A673 (cell line): ENCODE measurements at regions not wholly inside any gene's neighbourhood (a gene's known extent, or its start where the extent isn't known, plus 50 kb on each side); places are given as distances from the start of the nearest gene placed in this dataset.

Source experiments
- BruUV-seq: library from RNA; stranded (reverse); fragments of 400-500 nt; replicated peaks from 2 replicates; lab custom pipeline; 2021; lab: Mats Ljungman, UMichigan
- CTCF ChIA-PET: fragments of 300-600 bp; sonication (Branson Sonifier 250); formaldehyde crosslinking; loops from one replicate; lab custom pipeline; 2022; ENCODE audit warnings: antibody characterized with exemption; lab: Charles Lee
- POLR2A ChIA-PET: fragments of 300-600 bp; sonication (Branson Sonifier 250); formaldehyde crosslinking; loops from one replicate; lab custom pipeline; 2022; ENCODE audit warnings: antibody characterized with exemption; ENCODE audit not compliant: low non-redundant PET; lab: Charles Lee
- DNase-seq: peaks from one replicate; pipeline ENCODE4 v3.0.0-alpha.2; 2015; ENCODE audit warnings: low spot score
- H3K27ac ChIP-seq: fragments of 200-600 bp; sonication (generic); 2 replicates; pipeline ENCODE4 v1.5.1; 2016; ENCODE audit warnings: mixed run types, low read depth, mild to moderate bottlenecking, mixed read lengths, antibody characterized with exemption, low read length; ENCODE audit not compliant: poor library complexity, severe bottlenecking
- H3K27me3 ChIP-seq: fragments of 200-600 bp; sonication (generic); replicated peaks from 2 replicates; pipeline ENCODE4 v1.6.1; 2017; ENCODE audit warnings: mixed run types, low read depth, mild to moderate bottlenecking, mixed read lengths, antibody characterized with exemption, low read length; ENCODE audit not compliant: insufficient read depth, poor library complexity
- H3K36me3 ChIP-seq: fragments of 200-600 bp; sonication (generic); 2 replicates; pipeline ENCODE4 v1.6.1; 2016; ENCODE audit warnings: mixed run types, mild to moderate bottlenecking, mixed read lengths, antibody characterized with exemption, low read length; ENCODE audit not compliant: insufficient read depth, poor library complexity, severe bottlenecking
- H3K4me1 ChIP-seq: fragments of 200-600 bp; sonication (generic); 2 replicates; pipeline ENCODE4 v1.6.1; 2017; ENCODE audit warnings: mixed run types, mild to moderate bottlenecking, mixed read lengths, antibody characterized with exemption, low read length; ENCODE audit not compliant: insufficient read depth, poor library complexity, severe bottlenecking
- H3K4me3 ChIP-seq: fragments of 200-600 bp; sonication (generic); 2 replicates; pipeline ENCODE4 v1.5.1; 2016; ENCODE audit warnings: low read depth, mixed run types, mild to moderate bottlenecking, mixed read lengths, low read length; ENCODE audit not compliant: poor library complexity, severe bottlenecking
- H3K9me3 ChIP-seq: fragments of 200-600 bp; sonication (generic); 2 replicates; pipeline ENCODE4 v1.6.1; 2016; ENCODE audit warnings: mixed run types, low read depth, mild to moderate bottlenecking, mixed read lengths, antibody characterized with exemption, low read length; ENCODE audit not compliant: poor library complexity, severe bottlenecking
- EZH2 ChIP-seq: fragments of 200-600 bp; sonication (generic); IDR thresholded peaks from 2 replicates; pipeline ENCODE4 v1.6.1; 2017; ENCODE audit warnings: borderline replicate concordance, low read depth, mild to moderate bottlenecking, mixed read lengths, antibody characterized with exemption, low read length; ENCODE audit not compliant: poor library complexity, severe bottlenecking
- intact Hi-C: fragments of 100-400 bp; cut with micrococcal nuclease; formaldehyde crosslinking; loops from one replicate; pipeline ENCODE4 v1.10.0; 2022; ENCODE audit not compliant: unreplicated experiment
- TF ChIP-seq, protein P1 (sequence below): fragments of 300-800, 200-600 bp; sonication (generic); conservative IDR thresholded peaks from 2 replicates; pipeline ENCODE4 v1.5.1; 2017; ENCODE audit warnings: low read depth, mild to moderate bottlenecking, antibody characterized with exemption, low read length, moderate library complexity, mixed read lengths

DNA sequence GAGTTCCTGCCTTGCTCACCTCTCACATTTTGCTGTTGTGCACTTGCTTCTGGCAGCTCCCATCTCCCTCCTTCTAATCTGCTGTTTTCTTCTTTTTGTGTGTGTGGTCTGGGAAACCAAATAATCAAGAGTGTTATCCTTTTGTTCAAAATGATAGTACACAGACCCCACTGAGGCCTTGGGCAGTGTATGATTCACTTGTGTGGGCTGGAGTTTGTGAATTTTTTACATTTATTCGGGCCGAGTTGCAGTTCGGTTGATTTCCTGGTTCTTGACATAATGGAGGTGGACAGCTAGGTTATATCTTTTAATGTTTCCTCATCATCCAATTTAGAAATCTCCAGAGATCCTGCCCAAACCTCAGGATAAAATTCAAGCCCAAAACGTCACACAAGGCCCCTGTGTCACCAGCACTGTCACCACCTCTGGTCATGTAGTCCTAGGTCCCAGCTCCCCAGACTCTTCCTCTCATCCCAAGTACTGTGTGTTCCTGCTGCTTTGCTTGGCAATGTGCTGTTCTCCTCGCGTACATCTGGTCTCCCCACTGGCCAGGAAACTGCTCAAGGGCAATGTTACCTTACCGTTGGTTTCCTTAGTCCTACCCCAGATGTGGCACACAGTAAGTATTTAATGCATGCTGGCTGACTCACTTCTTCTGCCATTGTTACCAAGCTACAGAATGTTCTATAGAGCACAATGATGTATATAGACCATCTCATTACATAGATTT, 55.7 kb upstream of the PHACTR2 start:
- intact Hi-C loops: no loop called here
- Histone ChIP-seq H3K27me3 (no peaks in the 10 kb centered on the region), H3K4me3 (no peak overlapping the region), H3K4me1 (no peaks in the 10 kb centered on the region), H3K9me3 (no peaks in the 10 kb centered on the region), H3K36me3 (no peaks in the 10 kb centered on the region), H3K27ac (no peak overlapping the region)
- ChIA-PET CTCF (no interaction called here), POLR2A (no interaction called here)
- no peak for TF ChIP-seq EZH2
- TF ChIP-seq, protein P1, sequence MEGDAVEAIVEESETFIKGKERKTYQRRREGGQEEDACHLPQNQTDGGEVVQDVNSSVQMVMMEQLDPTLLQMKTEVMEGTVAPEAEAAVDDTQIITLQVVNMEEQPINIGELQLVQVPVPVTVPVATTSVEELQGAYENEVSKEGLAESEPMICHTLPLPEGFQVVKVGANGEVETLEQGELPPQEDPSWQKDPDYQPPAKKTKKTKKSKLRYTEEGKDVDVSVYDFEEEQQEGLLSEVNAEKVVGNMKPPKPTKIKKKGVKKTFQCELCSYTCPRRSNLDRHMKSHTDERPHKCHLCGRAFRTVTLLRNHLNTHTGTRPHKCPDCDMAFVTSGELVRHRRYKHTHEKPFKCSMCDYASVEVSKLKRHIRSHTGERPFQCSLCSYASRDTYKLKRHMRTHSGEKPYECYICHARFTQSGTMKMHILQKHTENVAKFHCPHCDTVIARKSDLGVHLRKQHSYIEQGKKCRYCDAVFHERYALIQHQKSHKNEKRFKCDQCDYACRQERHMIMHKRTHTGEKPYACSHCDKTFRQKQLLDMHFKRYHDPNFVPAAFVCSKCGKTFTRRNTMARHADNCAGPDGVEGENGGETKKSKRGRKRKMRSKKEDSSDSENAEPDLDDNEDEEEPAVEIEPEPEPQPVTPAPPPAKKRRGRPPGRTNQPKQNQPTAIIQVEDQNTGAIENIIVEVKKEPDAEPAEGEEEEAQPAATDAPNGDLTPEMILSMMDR: no peak
- no TSS peak for BruUV-seq
- no peak for DNase-seq

DNA sequence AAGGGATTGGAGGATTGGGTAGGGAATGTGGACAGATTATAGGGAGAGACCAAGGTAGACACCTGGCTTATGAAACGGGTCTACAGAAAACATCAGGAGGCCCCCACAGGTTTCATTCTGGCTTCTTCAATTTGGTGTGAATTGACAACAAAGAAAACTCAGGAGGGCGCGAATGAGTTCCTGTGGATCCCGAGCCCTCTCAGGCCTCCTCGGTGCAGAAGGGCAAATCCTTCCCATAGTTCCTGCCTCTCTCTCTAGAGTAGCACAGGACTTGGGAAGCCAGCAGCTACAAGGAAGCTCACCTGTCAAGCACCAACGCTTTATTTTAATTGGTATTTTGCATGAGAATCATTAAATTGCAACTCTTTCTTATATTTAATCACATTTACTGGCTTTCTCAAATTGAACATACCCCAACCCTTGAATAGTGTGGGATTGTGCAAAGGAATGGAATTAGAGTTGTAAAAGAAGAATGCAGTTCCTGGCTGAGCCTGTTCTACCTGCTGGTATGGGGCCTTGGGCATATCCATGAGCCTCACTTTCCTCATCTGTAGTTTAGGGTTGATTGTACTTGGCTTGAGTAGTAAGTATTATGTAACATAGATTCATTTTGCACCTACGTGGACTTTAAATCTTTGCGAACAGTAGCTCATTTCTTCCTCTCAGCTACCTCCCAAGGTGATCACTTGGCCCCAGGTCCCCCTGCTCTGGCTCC, 56.4 kb upstream of the PHACTR2 start:
- no peak for TF ChIP-seq EZH2
- TF ChIP-seq, protein P1: no peak
- Histone ChIP-seq H3K27ac (no peak overlapping the region), H3K4me1 (no peaks in the 10 kb centered on the region), H3K27me3 (no peaks in the 10 kb centered on the region), H3K4me3 (no peak overlapping the region), H3K9me3 (no peaks in the 10 kb centered on the region), H3K36me3 (no peaks in the 10 kb centered on the region)
- DNase-seq: no peak
- CTCF ChIA-PET: no interaction called here
- POLR2A ChIA-PET: no interaction called here
- intact Hi-C loops: no loop called here
- no TSS peak for BruUV-seq

DNA sequence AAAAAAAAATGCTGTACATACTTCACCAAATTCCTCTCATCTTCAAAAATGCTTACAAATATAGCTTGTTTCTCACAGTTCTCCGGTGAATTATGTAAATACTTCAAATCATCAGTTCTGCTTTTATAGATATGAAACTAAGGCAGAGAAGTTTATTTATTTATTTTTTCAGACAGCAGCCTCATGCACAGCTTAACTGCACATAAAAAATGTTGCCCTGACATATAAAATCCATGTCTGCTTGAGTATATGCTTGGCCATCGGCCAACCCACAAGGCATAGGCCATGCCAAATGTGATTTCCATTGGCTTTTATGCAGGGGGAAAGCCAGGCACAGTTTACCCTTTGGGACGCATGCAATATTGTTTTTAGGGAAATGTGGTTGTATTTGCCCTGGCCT, 57.3 kb upstream of the PHACTR2 start:
- TF ChIP-seq, protein P1: no peak
- TF ChIP-seq EZH2: no peak
- no peak for DNase-seq
- H3K9me3 ChIP-seq: no peaks in the 10 kb centered on the region
- no TSS peak for BruUV-seq
- H3K27ac ChIP-seq: no peak overlapping the region
- CTCF ChIA-PET: no interaction called here
- no peak overlapping the region for H3K4me3 ChIP-seq
- intact Hi-C loops: no loop called here
- no peaks in the 10 kb centered on the region for H3K36me3 ChIP-seq
- no peaks in the 10 kb centered on the region for H3K4me1 ChIP-seq
- POLR2A ChIA-PET: interaction anchor here (0.7 kb wide), 1 partner anchor 344 kb away, joined by 9 read pairs; no protein-coding TSS in a partner anchor
- H3K27me3 ChIP-seq: no peaks in the 10 kb centered on the region
